Panc1 (cell line): ENCODE measurements at regions not wholly inside any gene's neighbourhood (a gene's known extent, or its start where the extent isn't known, plus 50 kb on each side); places are given as distances from the start of the nearest gene placed in this dataset.
A peak's percentile ranks its signal among the peaks of the same experiment; 100 is the strongest.

Source experiments
- ATAC-seq: fragments of 200-7000 bp; cut with Tn5 transposase; 2 replicates; pipeline ENCODE4 v1.9.1; 2020; ENCODE audit warnings: mild to moderate bottlenecking, moderate library complexity
- BruUV-seq: library from RNA; stranded (reverse); fragments of 400-500 nt; replicated peaks from 2 replicates; lab custom pipeline; 2021; lab: Mats Ljungman, UMichigan
- CTCF ChIA-PET: fragments of 300-600 bp; sonication (Branson Sonifier 250); formaldehyde crosslinking; loops from one replicate; lab custom pipeline; 2022; ENCODE audit warnings: antibody characterized with exemption; lab: Charles Lee
- POLR2A ChIA-PET: fragments of 300-600 bp; sonication (Branson Sonifier 250); formaldehyde crosslinking; loops from one replicate; lab custom pipeline; 2022; ENCODE audit warnings: antibody characterized with exemption; lab: Charles Lee
- DNase-seq: peaks from one replicate; pipeline ENCODE4 v3.0.0-alpha.2; 2010; ENCODE audit warnings: low read depth, low spot score
- H3K27ac ChIP-seq: 2 replicates; pipeline ENCODE4 v1.5.1; 2011; ENCODE audit warnings: mild to moderate bottlenecking, low read length, inconsistent platforms
- H3K27me3 ChIP-seq: fragments of 200-500 bp; sonication (Bioruptor generic); 2 replicates; pipeline ENCODE4 v1.6.0; 2014; ENCODE audit warnings: low read length, inconsistent platforms; ENCODE audit not compliant: control insufficient read depth, insufficient read depth
- H3K36me3 ChIP-seq: fragments of 200-500 bp; sonication (Bioruptor generic); 2 replicates; pipeline ENCODE4 v1.5.1; 2014; ENCODE audit warnings: inconsistent platforms, mild to moderate bottlenecking, low read length, moderate library complexity; ENCODE audit not compliant: control insufficient read depth, insufficient read depth
- H3K4me1 ChIP-seq: 2 replicates; pipeline ENCODE4 v1.5.1; 2011; ENCODE audit warnings: inconsistent platforms, mild to moderate bottlenecking, low read length, moderate library complexity; ENCODE audit not compliant: control insufficient read depth, insufficient read depth
- H3K4me3 ChIP-seq, 2 experiments: 2 replicates each; pipeline ENCODE4 v1.5.1; 2011 to 2012; ENCODE audit warnings: low read depth in 2 of 2, low read length in 2 of 2, mild to moderate bottlenecking in 2 of 2, inconsistent platforms in 1 of 2, moderate library complexity in 1 of 2
- H3K9me3 ChIP-seq: fragments of 200-500 bp; sonication (Bioruptor generic); 2 replicates; pipeline ENCODE4 v1.5.1; 2014; ENCODE audit warnings: low read depth, mild to moderate bottlenecking, inconsistent platforms, low read length, moderate library complexity; ENCODE audit not compliant: control insufficient read depth, insufficient read depth
- CTCF ChIP-seq: fragments of 450-650 bp; IDR thresholded peaks from 2 replicates; pipeline ENCODE4 v1.5.1; 2017; ENCODE audit warnings: mild to moderate bottlenecking
- POLR2AphosphoS5 ChIP-seq: IDR thresholded peaks from 2 replicates; pipeline ENCODE4 v1.6.1; 2012; ENCODE audit warnings: mild to moderate bottlenecking, low read depth, low read length, moderate library complexity
- REST ChIP-seq, 2 experiments: IDR thresholded peaks; 2 replicates each; pipeline ENCODE4 v1.6.1; 2011 to 2012; ENCODE audit warnings: low read depth in 2 of 2, control low read depth in 1 of 2, low read length in 1 of 2, mild to moderate bottlenecking in 1 of 2, moderate library complexity in 1 of 2; ENCODE audit not compliant: insufficient read depth in 1 of 2
- SIN3A ChIP-seq: IDR thresholded peaks from 2 replicates; pipeline ENCODE4 v1.6.1; 2012; ENCODE audit warnings: low read depth, mild to moderate bottlenecking, low read length, moderate library complexity, borderline replicate concordance; ENCODE audit not compliant: insufficient read depth
- TCF7L2 ChIP-seq: IDR thresholded peaks from 2 replicates; pipeline ENCODE4 v1.6.1; 2011; ENCODE audit warnings: mild to moderate bottlenecking, low read depth, low read length, inconsistent platforms
- in situ Hi-C: cut with HindIII; loops from 2 replicates; pipeline ENCODE4 v1.10.0; 2016; ENCODE audit warnings: low sequenced_read_pairs, low pct_unique_long_range_greater_than_20kb
- intact Hi-C: fragments of 100-400 bp; cut with micrococcal nuclease; formaldehyde crosslinking; loops from one replicate; pipeline ENCODE4 v1.10.0; 2022; ENCODE audit not compliant: unreplicated experiment

GRCh38 chr17:77064598-77064997 lies 76.2 kb upstream of the SEC14L1 start:
- Histone ChIP-seq H3K4me1 (no peaks in the 10 kb centered on the region), H3K4me3 (no peak overlapping the region), H3K36me3 (no peaks in the 10 kb centered on the region), H3K27me3 (no peaks in the 10 kb centered on the region), H3K27ac (no peak overlapping the region), H3K9me3 (no peaks in the 10 kb centered on the region)
- DNase-seq (no peak), ATAC-seq (no peak)
- no TSS peak for BruUV-seq
- in situ Hi-C loops (no loop called here), intact Hi-C loops (no loop called here)
- TF ChIP-seq TCF7L2 (no peak), REST (IDR thresholded peaks at IDR 0.05; ENCODE audit: insufficient read depth in 1 of 2, low read depth in 2 of 2, low read length in 1 of 2) (no peak), SIN3A (no peak), CTCF (no peak), POLR2AphosphoS5 (no peak)
- CTCF ChIA-PET, result interaction anchor here (0.5 to 1.5 kb wide), 4 partner anchors 8 to 277 kb away, joined by 4 to 8 read pairs (median 4); no protein-coding TSS in a partner anchor
- POLR2A ChIA-PET, result interaction anchor here (0.5 to 0.7 kb wide), 2 partner anchors 283 to 333 kb away, joined by 3 to 11 read pairs; no protein-coding TSS in a partner anchor

GRCh38 chr17:77066165-77066564 lies 74.6 kb upstream of the SEC14L1 start:
- in situ Hi-C loops (no loop called here), intact Hi-C loops (loop anchor here (5.0 kb wide), 1 partner anchor 254 kb away; no protein-coding TSS in a partner anchor)
- ChIA-PET POLR2A (no interaction called here), CTCF (interaction anchor here (0.6 to 1.6 kb wide), 2 partner anchors 63 to 198 kb away, joined by 3 to 7 read pairs; partner anchors contain the start of gene MGAT5B)
- BruUV-seq, result no TSS peak
- no peak overlapping the region for H3K4me3 ChIP-seq
- ATAC-seq, result peak; percentile 47
- H3K27me3 ChIP-seq, result no peaks in the 10 kb centered on the region
- TF ChIP-seq SIN3A, result no peak
- no peak for TF ChIP-seq TCF7L2
- no peak for TF ChIP-seq CTCF
- H3K27ac ChIP-seq, result no peak overlapping the region
- no peak for DNase-seq
- no peaks in the 10 kb centered on the region for H3K36me3 ChIP-seq
- no peaks in the 10 kb centered on the region for H3K9me3 ChIP-seq
- no peaks in the 10 kb centered on the region for H3K4me1 ChIP-seq
